ENCODE measurements at regions not wholly inside any gene's neighbourhood (a gene's known extent, or its start where the extent isn't known, plus 50 kb on each side); places are given as distances from the start of the nearest gene placed in this dataset.

DNA sequence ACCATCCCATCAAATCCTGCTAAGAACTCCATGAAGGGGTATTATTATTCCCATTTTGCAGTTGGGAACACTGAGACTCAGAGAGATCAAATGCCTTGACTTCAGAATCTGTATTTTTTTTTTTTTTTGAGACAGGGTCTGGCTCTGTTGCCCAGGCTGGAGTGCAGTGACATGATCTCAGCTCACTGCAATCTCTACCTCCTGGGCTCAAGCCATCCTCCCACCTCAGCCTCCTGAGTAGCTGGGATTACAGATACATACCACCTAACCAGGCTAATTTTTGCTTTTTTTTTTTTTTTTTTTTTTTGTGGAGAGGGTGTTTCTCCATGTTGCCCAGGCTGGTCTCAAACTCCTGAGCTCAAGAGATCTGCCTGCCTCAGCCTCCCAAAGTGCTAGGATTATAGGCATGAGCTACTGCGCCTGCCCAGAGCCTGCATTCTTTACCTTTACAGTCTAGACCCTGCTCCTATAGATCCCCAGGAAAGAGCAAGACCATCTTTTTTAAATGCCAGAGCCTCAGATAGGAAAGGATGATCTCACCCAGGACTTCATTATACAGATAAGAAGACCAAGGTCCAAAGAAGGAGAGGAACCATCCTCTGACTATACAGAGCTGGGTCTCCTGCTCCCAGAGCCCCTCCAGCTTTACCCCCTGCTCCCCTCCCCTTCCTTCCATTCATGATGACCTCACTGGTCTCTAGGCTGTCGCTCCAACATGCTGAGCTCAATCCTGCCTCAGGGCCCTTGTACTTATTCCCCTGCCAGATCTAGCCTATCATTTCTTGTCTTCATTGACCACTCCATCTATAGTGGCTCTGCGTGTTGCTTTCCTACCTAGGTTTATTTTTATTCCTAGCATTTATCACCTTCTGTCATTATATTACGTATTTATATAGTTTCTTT, 138.6 kb downstream of the CEBPB start:
- TF ChIP-seq, protein P1, sequence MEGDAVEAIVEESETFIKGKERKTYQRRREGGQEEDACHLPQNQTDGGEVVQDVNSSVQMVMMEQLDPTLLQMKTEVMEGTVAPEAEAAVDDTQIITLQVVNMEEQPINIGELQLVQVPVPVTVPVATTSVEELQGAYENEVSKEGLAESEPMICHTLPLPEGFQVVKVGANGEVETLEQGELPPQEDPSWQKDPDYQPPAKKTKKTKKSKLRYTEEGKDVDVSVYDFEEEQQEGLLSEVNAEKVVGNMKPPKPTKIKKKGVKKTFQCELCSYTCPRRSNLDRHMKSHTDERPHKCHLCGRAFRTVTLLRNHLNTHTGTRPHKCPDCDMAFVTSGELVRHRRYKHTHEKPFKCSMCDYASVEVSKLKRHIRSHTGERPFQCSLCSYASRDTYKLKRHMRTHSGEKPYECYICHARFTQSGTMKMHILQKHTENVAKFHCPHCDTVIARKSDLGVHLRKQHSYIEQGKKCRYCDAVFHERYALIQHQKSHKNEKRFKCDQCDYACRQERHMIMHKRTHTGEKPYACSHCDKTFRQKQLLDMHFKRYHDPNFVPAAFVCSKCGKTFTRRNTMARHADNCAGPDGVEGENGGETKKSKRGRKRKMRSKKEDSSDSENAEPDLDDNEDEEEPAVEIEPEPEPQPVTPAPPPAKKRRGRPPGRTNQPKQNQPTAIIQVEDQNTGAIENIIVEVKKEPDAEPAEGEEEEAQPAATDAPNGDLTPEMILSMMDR (IDR thresholded peaks at IDR 0.05; ENCODE audit: borderline replicate concordance, extremely low read depth, low read length, poor library complexity, severe bottlenecking) = no peak
- no peak for TF ChIP-seq EZH2 (IDR thresholded peaks at IDR 0.05; ENCODE audit: borderline replicate concordance, low read depth, low read length, severe bottlenecking)

Measured in DND-41 (cell line).